HUDEP-2 (cell line): ENCODE measurements at regions not wholly inside any gene's neighbourhood (a gene's known extent, or its start where the extent isn't known, plus 50 kb on each side); places are given as distances from the start of the nearest gene placed in this dataset.
"Not testable (repeated sequence)": the region's sequence is repeated elsewhere in the genome, so short reads cannot be mapped to it uniquely, and the experiment has no call there.

Experiments used
- DNase-seq, 76 experiments: peaks; one replicate each; lab custom pipeline; 2025; ENCODE audit not compliant: unreplicated experiment in 76 of 76; lab: John Stamatoyannopoulos, UW

DNA sequence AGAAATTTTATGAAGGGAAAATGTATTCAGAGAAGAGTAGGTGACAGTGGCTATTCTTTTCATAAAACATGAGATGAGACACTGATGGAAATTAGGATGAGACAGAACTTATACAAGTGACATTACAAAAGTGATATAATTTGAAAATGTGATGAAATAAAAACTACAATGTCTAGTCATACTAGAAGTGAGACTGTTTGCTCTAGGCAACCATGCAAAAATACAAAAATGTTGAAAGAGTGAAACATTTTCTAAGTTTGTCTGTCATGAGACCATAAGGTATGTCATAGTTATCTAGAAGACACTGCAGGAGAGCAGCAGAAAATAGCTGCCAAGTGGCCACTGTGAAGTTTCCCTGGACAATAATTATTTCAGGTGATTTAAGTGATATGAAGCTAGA, 459.5 kb downstream of the DIPK2A start:
- no peak for DNase-seq

GRCh38 chr3:144433006-144433405, 461.4 kb downstream of the DIPK2A start:
- no peak for DNase-seq

DNA sequence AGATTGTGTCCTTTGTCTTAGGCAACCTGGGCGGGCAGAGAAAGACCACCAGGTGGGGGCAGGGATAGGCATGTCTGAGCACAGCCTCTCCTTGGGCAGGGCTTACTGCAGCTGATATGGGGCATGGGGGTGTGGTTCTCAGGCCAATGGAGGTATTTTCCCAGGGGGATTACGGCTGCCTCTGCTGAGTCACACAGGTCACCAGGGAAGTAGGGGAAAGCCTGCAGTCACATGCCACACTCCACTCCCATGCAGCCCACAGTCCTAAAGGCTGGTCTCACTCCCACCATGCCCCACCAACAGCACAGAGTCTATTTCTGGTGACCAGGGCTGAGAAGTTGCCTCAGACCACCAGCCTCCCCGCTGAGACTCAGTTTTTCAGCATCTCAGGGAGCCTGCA, 466.4 kb downstream of the DIPK2A start:
- no peak for DNase-seq

- DNase-seq: no peak
Observed at GRCh38 chr3:144444061-144444460, 472.4 kb downstream of the DIPK2A start.

DNA sequence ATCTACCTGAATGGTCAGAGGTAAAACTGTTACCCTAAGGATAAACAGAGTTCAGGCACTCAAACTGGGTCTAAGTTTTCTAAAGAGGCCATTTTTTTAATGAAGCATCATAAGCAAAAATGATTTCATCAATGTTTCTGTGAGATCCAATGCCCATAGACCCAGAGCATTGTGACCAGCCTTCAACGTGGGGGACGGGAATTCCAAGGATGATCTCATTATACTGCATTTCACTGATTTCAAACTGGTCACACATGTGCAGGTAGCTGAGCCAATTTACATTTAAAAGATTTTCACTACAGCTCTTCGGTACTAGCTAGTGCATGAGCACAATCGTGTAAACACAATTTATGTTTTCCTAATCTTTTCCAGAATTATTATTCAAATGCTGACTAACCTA, 472.9 kb downstream of the DIPK2A start:
- no peak for DNase-seq

DNA sequence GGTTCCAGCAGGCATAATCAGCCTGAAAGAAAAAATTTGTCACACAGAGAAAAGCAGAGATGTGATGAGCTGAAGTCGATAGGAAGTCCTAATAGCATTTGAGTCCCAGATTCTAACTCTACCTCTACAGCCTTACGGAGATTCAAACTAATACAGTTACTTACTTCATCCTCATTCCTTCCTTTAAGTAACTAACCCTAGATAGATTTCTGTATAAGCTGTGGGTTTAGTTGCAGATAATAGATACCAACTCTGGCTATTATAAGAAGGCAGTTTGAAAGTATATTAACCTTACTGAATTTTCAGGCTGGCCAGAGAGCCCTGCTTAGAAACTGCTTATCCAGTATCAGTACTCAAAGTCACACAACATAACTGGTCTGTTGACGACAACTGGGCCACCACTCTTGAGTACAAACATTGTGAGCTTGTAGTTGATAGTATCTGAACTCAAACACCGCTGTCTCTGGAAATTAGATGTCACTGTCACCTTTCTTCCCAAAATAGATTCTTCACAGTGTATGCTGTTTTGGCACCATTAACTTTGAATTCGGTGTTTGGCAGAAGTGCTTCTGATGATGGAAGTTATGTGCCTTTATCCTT, 484.3 kb downstream of the DIPK2A start:
- DNase-seq: no peak

DNA sequence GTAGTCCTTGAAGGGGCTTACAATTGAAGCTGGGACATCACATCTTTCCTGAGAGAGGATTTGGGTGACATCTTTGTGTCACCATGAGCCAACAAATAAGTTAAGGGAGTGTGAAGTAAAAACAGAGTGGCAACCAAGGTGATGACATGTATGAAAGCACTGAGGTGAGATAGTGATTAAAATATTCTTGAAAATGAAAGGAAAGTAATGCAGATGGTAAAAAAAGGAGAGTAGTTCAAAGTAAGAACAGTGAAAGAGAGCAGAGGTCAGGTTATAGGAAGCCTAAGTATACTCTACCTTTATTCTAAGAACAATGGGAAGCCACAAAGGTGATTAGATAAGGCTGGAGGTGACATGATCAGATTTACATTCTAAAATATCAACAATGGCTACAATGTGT, 486.1 kb downstream of the DIPK2A start:
- DNase-seq: no peak

GRCh38 chr3:144458283-144458682, 486.7 kb downstream of the DIPK2A start:
- no peak for DNase-seq

GRCh38 chr3:144462337-144462736, 490.7 kb downstream of the DIPK2A start:
- DNase-seq: no peak

DNA sequence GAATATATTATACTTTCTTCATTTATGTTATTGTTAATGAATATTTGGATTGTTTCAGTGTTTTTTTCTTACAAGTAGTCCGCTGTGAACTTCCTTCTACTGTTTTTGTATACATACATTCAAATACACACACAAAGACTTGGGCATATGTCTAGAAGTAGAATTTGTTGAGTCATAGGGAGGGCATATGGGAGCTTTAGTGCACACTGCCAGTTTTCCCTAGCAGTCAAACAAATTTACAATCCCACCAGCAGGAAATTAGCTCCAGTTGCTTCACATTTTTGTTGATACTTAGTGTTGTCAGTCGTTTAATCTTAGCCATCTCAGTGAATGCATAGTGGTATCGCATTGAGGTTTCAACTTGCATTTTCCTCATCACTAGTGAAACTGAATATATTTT, 492.3 kb downstream of the DIPK2A start:
- DNase-seq: no peak

- peak in 4 of 76 experiments; percentile 1 to 32 (median 7) for DNase-seq
Observed at GRCh38 chr3:144466114-144466513, 494.5 kb downstream of the DIPK2A start.

DNA sequence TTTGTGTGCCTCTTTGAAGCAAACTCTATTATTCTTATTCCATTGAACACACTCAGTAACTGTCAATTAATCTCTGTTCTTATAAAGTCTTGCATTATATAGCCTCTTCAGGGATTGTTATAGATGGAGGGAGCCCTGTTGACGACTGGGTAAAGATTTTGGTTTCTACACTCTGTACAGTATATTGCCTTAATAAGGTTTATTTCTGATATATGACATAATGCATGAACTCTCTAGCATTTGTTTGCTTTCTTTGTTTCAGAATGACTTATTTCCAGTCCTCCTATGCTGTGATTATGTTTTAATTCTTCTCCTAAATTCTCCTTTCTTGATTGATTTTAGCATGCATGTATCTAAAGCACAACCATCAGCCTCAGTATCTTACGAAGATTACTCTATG, 494.9 kb downstream of the DIPK2A start:
- no peak for DNase-seq

DNA sequence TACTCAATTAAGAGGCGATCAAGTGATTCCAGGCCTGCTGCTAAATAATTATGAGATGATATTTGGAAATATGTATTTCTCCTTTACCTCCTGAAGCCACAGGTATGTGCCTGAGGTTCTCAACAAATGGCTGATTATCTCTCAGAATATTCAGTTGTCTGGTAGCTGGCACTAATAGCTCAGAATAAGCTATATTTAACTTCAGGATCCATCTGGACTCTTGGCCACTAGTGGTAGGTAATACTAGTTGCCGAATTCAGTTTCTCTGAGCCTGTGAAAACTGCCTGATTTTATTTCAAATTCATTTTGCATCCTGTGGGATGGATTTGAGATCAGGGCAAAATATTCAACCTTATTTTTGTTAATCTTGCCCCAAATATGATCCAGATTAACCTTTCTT, 499.0 kb downstream of the DIPK2A start:
- no peak for DNase-seq

DNA sequence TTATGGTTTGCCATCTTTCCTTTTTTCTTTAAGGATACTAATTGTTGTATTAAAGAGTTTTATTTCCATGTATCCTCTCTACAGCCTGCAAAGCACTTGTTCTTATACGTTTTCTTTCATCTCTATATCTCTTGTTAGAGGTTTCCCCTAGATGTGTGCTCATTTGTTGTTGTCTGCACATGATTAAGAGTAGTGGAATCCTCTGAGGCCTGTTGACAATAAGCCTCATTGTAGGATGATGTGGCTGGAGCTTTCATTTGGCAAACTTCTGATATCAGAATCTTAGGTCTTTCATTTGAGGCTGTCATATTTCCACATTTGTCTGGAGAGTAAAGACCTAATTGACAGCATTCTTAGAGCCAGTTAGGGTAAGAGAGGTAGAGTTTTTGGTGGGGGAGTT, 506.0 kb downstream of the DIPK2A start:
- no peak for DNase-seq

GRCh38 chr3:144480416-144480919, 508.8 kb downstream of the DIPK2A start:
- no peak for DNase-seq

DNA sequence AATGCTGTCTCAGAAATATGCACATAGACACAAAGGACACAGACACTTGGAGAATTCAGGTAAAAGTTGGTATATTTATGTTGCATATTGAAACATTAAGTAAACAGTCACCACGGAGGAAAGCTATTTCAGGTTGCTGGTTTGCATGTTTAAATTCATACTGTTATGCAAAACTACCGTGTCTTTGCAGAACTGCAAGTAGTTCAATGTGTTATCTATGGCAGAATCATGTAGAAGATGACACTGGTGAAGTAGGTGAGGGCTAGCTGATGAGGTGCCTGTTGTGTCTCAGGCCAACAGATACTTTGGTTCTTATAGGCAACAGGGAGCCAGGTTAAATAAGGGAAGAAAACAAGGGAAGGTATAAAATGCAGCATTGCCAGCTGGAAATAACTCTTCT, 511.3 kb downstream of the DIPK2A start:
- DNase-seq: no peak

GRCh38 chr3:144487011-144487410, 515.4 kb downstream of the DIPK2A start:
- DNase-seq: no peak

DNA sequence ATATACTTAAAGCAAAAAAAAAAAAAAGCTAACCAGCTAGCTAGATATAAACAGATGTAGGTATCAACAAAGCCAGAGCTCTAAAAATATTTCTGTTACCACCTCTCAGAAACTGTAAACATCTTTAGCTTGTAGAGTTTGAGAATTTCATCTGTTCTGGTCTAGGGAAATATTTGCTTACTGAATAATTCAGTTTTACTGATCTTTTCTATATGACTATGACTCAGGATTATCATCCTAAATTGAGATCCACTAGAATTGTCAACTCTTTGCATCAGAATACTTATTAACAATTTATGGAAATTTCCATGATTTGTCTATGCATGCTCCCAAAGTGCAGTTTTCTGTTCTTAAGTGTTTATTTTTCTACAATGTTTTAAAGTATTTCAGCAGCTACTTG, 517.3 kb downstream of the DIPK2A start:
- DNase-seq: no peak

- no peak for DNase-seq
Observed at GRCh38 chr3:144491333-144491732, 519.7 kb downstream of the DIPK2A start.

DNA sequence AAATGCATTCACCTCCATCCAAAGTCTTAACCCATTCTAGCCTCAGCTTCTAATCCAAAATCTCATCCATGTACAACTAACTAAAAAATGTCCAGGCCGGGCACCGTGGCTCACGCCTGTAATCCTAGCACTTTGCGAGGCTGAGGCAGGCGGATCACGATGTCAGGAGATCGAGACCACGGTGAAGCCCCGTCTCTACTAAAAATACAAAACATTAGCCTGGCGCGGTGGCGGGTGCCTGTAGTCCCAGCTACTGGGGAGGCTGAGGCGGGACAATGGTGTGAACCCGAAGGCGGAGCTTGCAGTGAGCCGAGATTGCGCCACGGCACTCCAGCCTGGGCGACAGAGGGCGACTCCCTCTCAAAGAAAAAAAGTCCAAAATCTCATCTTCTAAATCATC, 523.0 kb downstream of the DIPK2A start:
- not testable (repeated sequence) for DNase-seq

DNA sequence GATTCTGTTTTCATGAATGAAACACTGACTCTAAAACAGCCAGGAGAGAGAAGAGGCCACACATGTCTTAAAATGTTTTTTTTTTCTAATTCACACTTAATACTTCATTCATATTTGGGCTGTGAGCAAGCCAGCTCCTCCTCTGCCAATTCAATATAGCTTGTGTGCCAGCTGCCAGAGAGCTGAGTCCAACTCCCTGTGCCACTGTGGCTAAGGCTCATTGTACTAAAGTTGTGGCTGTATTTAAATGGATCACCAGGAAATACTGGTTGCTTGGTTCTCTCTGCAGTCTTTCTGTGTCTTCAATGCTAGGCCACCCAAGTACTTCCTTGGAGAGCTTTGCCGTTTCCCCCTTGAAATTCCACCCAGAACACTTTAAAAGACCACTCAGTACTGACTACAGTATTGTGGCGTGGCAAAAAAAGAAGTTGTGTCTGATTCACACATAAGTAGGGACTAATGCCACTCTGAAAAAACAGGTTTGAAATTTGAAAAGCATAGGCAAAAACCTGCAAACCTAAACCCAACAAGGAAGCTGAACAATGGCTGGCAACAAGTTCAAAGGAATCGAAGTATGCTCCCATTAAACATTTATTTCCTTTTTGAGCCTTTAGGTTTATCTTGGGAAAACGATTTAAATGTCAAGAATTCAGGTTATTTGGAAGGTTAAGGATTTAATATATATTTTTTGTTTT, 524.7 kb downstream of the DIPK2A start:
- DNase-seq: no peak

DNA sequence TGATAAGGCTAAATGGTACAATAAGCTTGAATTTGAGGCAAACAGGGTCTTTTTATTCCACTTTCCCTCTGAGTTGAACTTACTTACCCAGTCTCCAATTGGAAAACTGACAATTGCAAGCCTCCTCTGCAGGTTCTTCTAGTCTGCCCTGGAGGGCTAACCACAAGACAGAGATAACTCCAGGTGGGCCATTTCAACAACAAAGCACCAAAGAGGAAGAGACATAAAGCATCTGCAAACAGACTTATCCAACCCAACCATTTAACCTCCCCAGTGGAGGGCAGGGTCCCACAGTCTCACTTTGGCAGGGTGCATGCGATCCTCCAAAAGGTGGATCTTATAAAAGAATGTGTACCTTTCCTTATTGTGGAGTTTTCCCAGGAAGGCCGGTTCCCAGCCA, 525.8 kb downstream of the DIPK2A start:
- DNase-seq: no peak
